ENCODE measurements at regions not wholly inside any gene's neighbourhood (a gene's known extent, or its start where the extent isn't known, plus 50 kb on each side); places are given as distances from the start of the nearest gene placed in this dataset.

DNA sequence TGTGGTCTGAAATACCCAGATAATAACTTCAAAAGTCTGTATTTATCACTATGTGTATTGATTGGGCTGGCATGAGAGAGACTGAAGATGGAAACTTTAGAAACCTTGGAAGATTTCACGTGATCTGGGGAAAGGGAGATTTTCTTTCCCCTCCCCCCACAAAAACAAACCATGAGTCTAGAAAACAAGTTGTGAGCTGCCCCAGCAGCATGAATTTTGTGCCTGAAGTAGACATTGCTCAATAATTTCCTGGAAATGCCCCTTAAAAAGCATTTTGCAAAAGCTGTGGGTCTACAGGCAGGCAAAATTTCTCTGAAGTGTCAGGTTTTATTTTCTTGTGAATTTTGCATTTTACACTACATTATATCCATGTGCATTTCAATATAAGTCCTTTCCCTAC, 101.8 kb downstream of the ETAA1 start:
- TF ChIP-seq, protein P1, sequence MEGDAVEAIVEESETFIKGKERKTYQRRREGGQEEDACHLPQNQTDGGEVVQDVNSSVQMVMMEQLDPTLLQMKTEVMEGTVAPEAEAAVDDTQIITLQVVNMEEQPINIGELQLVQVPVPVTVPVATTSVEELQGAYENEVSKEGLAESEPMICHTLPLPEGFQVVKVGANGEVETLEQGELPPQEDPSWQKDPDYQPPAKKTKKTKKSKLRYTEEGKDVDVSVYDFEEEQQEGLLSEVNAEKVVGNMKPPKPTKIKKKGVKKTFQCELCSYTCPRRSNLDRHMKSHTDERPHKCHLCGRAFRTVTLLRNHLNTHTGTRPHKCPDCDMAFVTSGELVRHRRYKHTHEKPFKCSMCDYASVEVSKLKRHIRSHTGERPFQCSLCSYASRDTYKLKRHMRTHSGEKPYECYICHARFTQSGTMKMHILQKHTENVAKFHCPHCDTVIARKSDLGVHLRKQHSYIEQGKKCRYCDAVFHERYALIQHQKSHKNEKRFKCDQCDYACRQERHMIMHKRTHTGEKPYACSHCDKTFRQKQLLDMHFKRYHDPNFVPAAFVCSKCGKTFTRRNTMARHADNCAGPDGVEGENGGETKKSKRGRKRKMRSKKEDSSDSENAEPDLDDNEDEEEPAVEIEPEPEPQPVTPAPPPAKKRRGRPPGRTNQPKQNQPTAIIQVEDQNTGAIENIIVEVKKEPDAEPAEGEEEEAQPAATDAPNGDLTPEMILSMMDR (IDR thresholded peaks at IDR 0.05): no peak
- TF ChIP-seq CHD2 (IDR thresholded peaks at IDR 0.05; ENCODE audit: low read length, partially characterized antibody) (no peak), POLR2A (IDR thresholded peaks at IDR 0.05; ENCODE audit: low read length) (no peak), HDAC2 (IDR thresholded peaks at IDR 0.05) (no peak), SREBF2 (IDR thresholded peaks at IDR 0.05) (no peak), HOXB5 (CRISPR knock-in tag; IDR thresholded peaks at IDR 0.05) (no peak)
- TF ChIP-seq, protein P2, sequence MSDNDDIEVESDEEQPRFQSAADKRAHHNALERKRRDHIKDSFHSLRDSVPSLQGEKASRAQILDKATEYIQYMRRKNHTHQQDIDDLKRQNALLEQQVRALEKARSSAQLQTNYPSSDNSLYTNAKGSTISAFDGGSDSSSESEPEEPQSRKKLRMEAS (IDR thresholded peaks at IDR 0.05): no peak
